Effector memory CD8-positive, alpha-beta T cell (primary cell): ENCODE measurements at regions not wholly inside any gene's neighbourhood (a gene's known extent, or its start where the extent isn't known, plus 50 kb on each side); places are given as distances from the start of the nearest gene placed in this dataset.

Experiments
- ATAC-seq: fragments of 150-1000 bp; cut with Tn5 transposase; replicated peaks from 2 replicates; pipeline ENCODE4 v1.10.0; 2021; ENCODE audit warnings: mild to moderate bottlenecking, moderate library complexity
- DNase-seq, 3 experiments: peaks; one replicate each; pipeline ENCODE4 v3.0.0; 2021
- H3K27ac Mint-ChIP-seq, 2 donors: one replicate each; pipeline ENCODE4 v1.8.0; 2022; ENCODE audit warnings: mild to moderate bottlenecking in 2 of 2, mixed read lengths in 2 of 2, moderate library complexity in 2 of 2
- H3K27me3 Mint-ChIP-seq, 2 donors: one replicate each; pipeline ENCODE4 v1.8.0; 2022; ENCODE audit warnings: mixed read lengths in 2 of 2
- H3K36me3 Mint-ChIP-seq: one replicate; pipeline ENCODE4 v1.8.0; 2022; ENCODE audit warnings: mild to moderate bottlenecking, moderate library complexity, mixed read lengths; ENCODE audit not compliant: insufficient read depth
- H3K4me1 Mint-ChIP-seq, 2 donors: one replicate each; pipeline ENCODE4 v1.8.0; 2022; ENCODE audit warnings: low read depth in 2 of 2, mixed read lengths in 2 of 2
- H3K4me3 Mint-ChIP-seq, 2 donors: one replicate each; pipeline ENCODE4 v1.8.0; 2022; ENCODE audit warnings: mild to moderate bottlenecking in 2 of 2, mixed read lengths in 2 of 2, moderate library complexity in 2 of 2
- H3K9me3 Mint-ChIP-seq, 2 donors: one replicate each; pipeline ENCODE4 v1.8.0; 2022; ENCODE audit warnings: mixed read lengths in 2 of 2

GRCh38 chr10:94214481-94214893 is 148.3 kb downstream of the NOC3L start:
- ATAC-seq (no peak), DNase-seq (no peak)
- Mint-ChIP-seq H3K27me3 (peaks cover 29 to 33% of the 10 kb centered on the region in 2 donors), H3K36me3 (no peaks in the 10 kb centered on the region), H3K9me3 (no peaks in the 10 kb centered on the region), H3K4me3 (no peak overlapping the region), H3K27ac (no peak overlapping the region), H3K4me1 (no peaks in the 10 kb centered on the region)

GRCh38 chr10:94216201-94216600 is 146.5 kb downstream of the NOC3L start:
- Mint-ChIP-seq H3K36me3 (no peaks in the 10 kb centered on the region), H3K4me1 (no peaks in the 10 kb centered on the region), H3K4me3 (no peak overlapping the region), H3K27me3 (peaks cover 29 to 35% of the 10 kb centered on the region in 2 donors), H3K27ac (no peak overlapping the region), H3K9me3 (no peaks in the 10 kb centered on the region)
- DNase-seq (no peak), ATAC-seq (no peak)

GRCh38 chr10:94217411-94217810 is 145.3 kb downstream of the NOC3L start:
- H3K27me3 Mint-ChIP-seq, result peaks cover 29 to 37% of the 10 kb centered on the region in 2 donors
- H3K36me3 Mint-ChIP-seq, result no peaks in the 10 kb centered on the region
- DNase-seq (no peak), ATAC-seq (no peak)
- no peaks in the 10 kb centered on the region for H3K9me3 Mint-ChIP-seq
- H3K4me1 Mint-ChIP-seq, result no peaks in the 10 kb centered on the region
- no peak overlapping the region for H3K27ac Mint-ChIP-seq
- no peak overlapping the region for H3K4me3 Mint-ChIP-seq

GRCh38 chr10:94218493-94219183 is 144.1 kb downstream of the NOC3L start:
- H3K27me3 Mint-ChIP-seq, result peaks cover 19 to 29% of the 10 kb centered on the region in 2 donors
- no peak overlapping the region for H3K4me3 Mint-ChIP-seq
- ATAC-seq (no peak), DNase-seq (no peak)
- no peaks in the 10 kb centered on the region for H3K36me3 Mint-ChIP-seq
- H3K4me1 Mint-ChIP-seq, result no peaks in the 10 kb centered on the region
- H3K27ac Mint-ChIP-seq, result no peak overlapping the region
- no peaks in the 10 kb centered on the region for H3K9me3 Mint-ChIP-seq

GRCh38 chr10:94219829-94220228 is 142.9 kb downstream of the NOC3L start:
- no peaks in the 10 kb centered on the region for H3K36me3 Mint-ChIP-seq
- DNase-seq (no peak), ATAC-seq (no peak)
- no peak overlapping the region for H3K27ac Mint-ChIP-seq
- H3K4me1 Mint-ChIP-seq, result no peaks in the 10 kb centered on the region
- H3K4me3 Mint-ChIP-seq, result no peak overlapping the region
- H3K9me3 Mint-ChIP-seq, result no peaks in the 10 kb centered on the region
- H3K27me3 Mint-ChIP-seq, result peaks cover 14 to 17% of the 10 kb centered on the region in 2 donors

- Mint-ChIP-seq H3K27ac (no peak overlapping the region), H3K4me3 (no peak overlapping the region), H3K4me1 (no peaks in the 10 kb centered on the region), H3K27me3 (peaks cover 5 to 10% of the 10 kb centered on the region in 2 donors), H3K36me3 (no peaks in the 10 kb centered on the region), H3K9me3 (no peaks in the 10 kb centered on the region)
- ATAC-seq (no peak), DNase-seq (no peak)
Observed at GRCh38 chr10:94220717-94221116, 142.0 kb downstream of the NOC3L start.

GRCh38 chr10:94223702-94224370 is 138.9 kb downstream of the NOC3L start:
- ATAC-seq (no peak), DNase-seq (no peak)
- Mint-ChIP-seq H3K4me3 (no peak overlapping the region), H3K4me1 (no peaks in the 10 kb centered on the region), H3K36me3 (no peaks in the 10 kb centered on the region), H3K9me3 (no peaks in the 10 kb centered on the region), H3K27ac (no peak overlapping the region), H3K27me3 (peaks cover 0 to 10% of the 10 kb centered on the region in 2 donors)

- Mint-ChIP-seq H3K27me3 (peaks cover 0 to 10% of the 10 kb centered on the region in 2 donors), H3K4me1 (no peaks in the 10 kb centered on the region), H3K36me3 (no peaks in the 10 kb centered on the region), H3K27ac (no peak overlapping the region), H3K4me3 (no peak overlapping the region), H3K9me3 (no peaks in the 10 kb centered on the region)
- ATAC-seq (no peak), DNase-seq (no peak)
Observed at GRCh38 chr10:94224656-94225055, 138.1 kb downstream of the NOC3L start.

- Mint-ChIP-seq H3K4me1 (no peaks in the 10 kb centered on the region), H3K4me3 (no peak overlapping the region), H3K27ac (no peak overlapping the region), H3K27me3 (peaks cover 0 to 10% of the 10 kb centered on the region in 2 donors), H3K9me3 (no peaks in the 10 kb centered on the region), H3K36me3 (no peaks in the 10 kb centered on the region)
- no peak for DNase-seq
- no peak for ATAC-seq
Observed at GRCh38 chr10:94225589-94225988, 137.2 kb downstream of the NOC3L start.

- ATAC-seq, result no peak
- DNase-seq, result no peak
- no peaks in the 10 kb centered on the region for H3K4me1 Mint-ChIP-seq
- no peak overlapping the region for H3K27ac Mint-ChIP-seq
- peaks cover 13 to 19% of the 10 kb centered on the region in 2 donors for H3K27me3 Mint-ChIP-seq
- no peaks in the 10 kb centered on the region for H3K36me3 Mint-ChIP-seq
- no peaks in the 10 kb centered on the region for H3K9me3 Mint-ChIP-seq
- H3K4me3 Mint-ChIP-seq, result no peak overlapping the region
Observed at GRCh38 chr10:94230134-94230785, 132.5 kb downstream of the NOC3L start.

- no peaks in the 10 kb centered on the region for H3K9me3 Mint-ChIP-seq
- H3K27me3 Mint-ChIP-seq, result peaks cover 13 to 19% of the 10 kb centered on the region in 2 donors
- H3K4me1 Mint-ChIP-seq, result no peaks in the 10 kb centered on the region
- no peaks in the 10 kb centered on the region for H3K36me3 Mint-ChIP-seq
- ATAC-seq (no peak), DNase-seq (no peak)
- H3K4me3 Mint-ChIP-seq, result no peak overlapping the region
- H3K27ac Mint-ChIP-seq, result no peak overlapping the region
Observed at GRCh38 chr10:94232711-94233383, 129.9 kb downstream of the NOC3L start.

GRCh38 chr10:94235461-94235860 is 127.3 kb downstream of the NOC3L start:
- Mint-ChIP-seq H3K36me3 (no peaks in the 10 kb centered on the region), H3K4me1 (no peaks in the 10 kb centered on the region), H3K27ac (no peak overlapping the region), H3K4me3 (no peak overlapping the region), H3K9me3 (no peaks in the 10 kb centered on the region), H3K27me3 (peaks cover 13 to 19% of the 10 kb centered on the region in 2 donors)
- ATAC-seq, result no peak
- DNase-seq, result no peak

- Mint-ChIP-seq H3K9me3 (peaks cover 0 to 2% of the 10 kb centered on the region in 2 donors), H3K27ac (no peak overlapping the region), H3K4me1 (no peaks in the 10 kb centered on the region), H3K36me3 (no peaks in the 10 kb centered on the region), H3K27me3 (peaks cover 7 to 23% of the 10 kb centered on the region in 2 donors), H3K4me3 (no peak overlapping the region)
- no peak for ATAC-seq
- no peak for DNase-seq
Observed at GRCh38 chr10:94238006-94238617, 124.6 kb downstream of the NOC3L start.
